ENCODE measurements at regions not wholly inside any gene's neighbourhood (a gene's known extent, or its start where the extent isn't known, plus 50 kb on each side); places are given as distances from the start of the nearest gene placed in this dataset.

- DNase-seq, result no peak
- H3K27ac ChIP-seq (ENCODE audit: low read length in 2 of 2), result no peak overlapping the region
- CTCF ChIA-PET, result no interaction called here
These were observed 61.1 kb upstream of the C10orf90 start for GRCh38 chr10:126731610-126731990.

GRCh38 chr10:126732308-126732707 is 61.8 kb upstream of the C10orf90 start:
- no peak overlapping the region for H3K4me2 ChIP-seq (replicated peaks; ENCODE audit: low read depth, low read length, poor library complexity, severe bottlenecking)
- WGBS (ENCODE audit: insufficient coverage), result 74% methylated on average over 4 of the region's 5 CpGs
- POLR2A ChIA-PET, result no interaction called here
- no peak for DNase-seq
- H3K79me2 ChIP-seq (ENCODE audit: control insufficient read depth, insufficient read depth, low read length), result no peaks in the 10 kb centered on the region
- H3K27ac ChIP-seq (ENCODE audit: low read length in 2 of 2), result no peak overlapping the region
- intact Hi-C loops (cut with micrococcal nuclease), result no loop called here
- no peak overlapping the region for H3K4me3 ChIP-seq (ENCODE audit: control extremely low read depth in 1 of 5, extremely low read depth in 1 of 5, insufficient read depth in 1 of 5, low read depth in 2 of 5, low read length in 4 of 5)
- Mint-ChIP-seq H3K27me3 (no peaks in the 10 kb centered on the region), H3K4me3 (no peak overlapping the region), H3K4me1 (no peaks in the 10 kb centered on the region), H3K27ac (no peak overlapping the region), H3K9me3 (ENCODE audit: insufficient read depth) (no peaks in the 10 kb centered on the region)
- H3K27me3 ChIP-seq (replicated peaks in 1 of 4; ENCODE audit: control extremely low read depth in 1 of 4, control insufficient read depth in 3 of 4, insufficient read depth in 4 of 4, low read length in 3 of 4), result no peaks in the 10 kb centered on the region
- no peaks in the 10 kb centered on the region for H3K36me3 ChIP-seq (replicated peaks in 1 of 2; ENCODE audit: control extremely low read depth in 1 of 2, control insufficient read depth in 1 of 2, extremely low read depth in 1 of 2, insufficient read depth in 2 of 2, low read length in 1 of 2)
- no peaks in the 10 kb centered on the region for H3K9me3 ChIP-seq (ENCODE audit: control extremely low read depth in 1 of 3, control insufficient read depth in 2 of 3, insufficient read depth in 1 of 3, low read length in 2 of 3)
- no peaks in the 10 kb centered on the region for H4K20me1 ChIP-seq (ENCODE audit: control insufficient read depth, insufficient read depth, low read length, poor library complexity, severe bottlenecking)
- H2AFZ ChIP-seq (ENCODE audit: insufficient read depth, low read depth, low read length, poor library complexity, severe bottlenecking), result no peak overlapping the region
- no peak for ATAC-seq (ENCODE audit: low read depth)
- CTCF ChIA-PET, result no interaction called here
- no peak overlapping the region for H3K9ac ChIP-seq (ENCODE audit: low read length)
- H3K4me1 ChIP-seq (ENCODE audit: control insufficient read depth in 2 of 2, insufficient read depth in 2 of 2, low read length in 2 of 2), result no peaks in the 10 kb centered on the region
- TF ChIP-seq CTCF (IDR thresholded peaks at IDR 0.05) (no peak), EZH2 (IDR thresholded peaks at IDR 0.05; ENCODE audit: borderline replicate concordance, insufficient read depth, low read depth, low read length, poor library complexity, severe bottlenecking) (no peak)

More at GRCh38 chr10:126731610-126731990, 61.1 kb upstream of the C10orf90 start:
- no peaks in the 10 kb centered on the region for H3K27me3 Mint-ChIP-seq
- intact Hi-C loops (cut with micrococcal nuclease), result no loop called here
- no peak for TF ChIP-seq EZH2 (IDR thresholded peaks at IDR 0.05; ENCODE audit: borderline replicate concordance, insufficient read depth, low read depth, low read length, poor library complexity, severe bottlenecking)
- Histone ChIP-seq H3K79me2 (ENCODE audit: control insufficient read depth, insufficient read depth, low read length) (no peaks in the 10 kb centered on the region), H2AFZ (ENCODE audit: insufficient read depth, low read depth, low read length, poor library complexity, severe bottlenecking) (no peak overlapping the region), H3K9ac (ENCODE audit: low read length) (no peak overlapping the region), H3K4me2 (replicated peaks; ENCODE audit: low read depth, low read length, poor library complexity, severe bottlenecking) (no peak overlapping the region), H3K4me3 (ENCODE audit: control extremely low read depth in 1 of 5, extremely low read depth in 1 of 5, insufficient read depth in 1 of 5, low read depth in 2 of 5, low read length in 4 of 5) (no peak overlapping the region), H3K9me3 (ENCODE audit: control extremely low read depth in 1 of 3, control insufficient read depth in 2 of 3, insufficient read depth in 1 of 3, low read length in 2 of 3) (no peaks in the 10 kb centered on the region), H3K4me1 (ENCODE audit: control insufficient read depth in 2 of 2, insufficient read depth in 2 of 2, low read length in 2 of 2) (no peaks in the 10 kb centered on the region), H3K36me3 (replicated peaks in 1 of 2; ENCODE audit: control extremely low read depth in 1 of 2, control insufficient read depth in 1 of 2, extremely low read depth in 1 of 2, insufficient read depth in 2 of 2, low read length in 1 of 2) (no peaks in the 10 kb centered on the region), H3K27me3 (replicated peaks in 1 of 4; ENCODE audit: control extremely low read depth in 1 of 4, control insufficient read depth in 3 of 4, insufficient read depth in 4 of 4, low read length in 3 of 4) (no peaks in the 10 kb centered on the region), H4K20me1 (ENCODE audit: control insufficient read depth, insufficient read depth, low read length, poor library complexity, severe bottlenecking) (no peaks in the 10 kb centered on the region)
- no peaks in the 10 kb centered on the region for H3K9me3 Mint-ChIP-seq (ENCODE audit: insufficient read depth)
- H3K4me1 Mint-ChIP-seq, result no peaks in the 10 kb centered on the region
- no peak overlapping the region for H3K27ac Mint-ChIP-seq
- H3K4me3 Mint-ChIP-seq, result no peak overlapping the region
- no peak for ATAC-seq (ENCODE audit: low read depth)
- POLR2A ChIA-PET, result no interaction called here
